HEK293T (cell line): ENCODE measurements at regions not wholly inside any gene's neighbourhood (a gene's known extent, or its start where the extent isn't known, plus 50 kb on each side); places are given as distances from the start of the nearest gene placed in this dataset.

Source experiments
- FOXK2 ChIP-seq: fragments of 450-650 bp; IDR thresholded peaks from 2 replicates; pipeline ENCODE4 v1.6.1; 2016; ENCODE audit warnings: mild to moderate bottlenecking
- HDGF ChIP-seq: fragments of 450-650 bp; IDR thresholded peaks from 2 replicates; pipeline ENCODE4 v1.6.1; 2017; ENCODE audit warnings: antibody characterized with exemption, borderline replicate concordance
- SUZ12 ChIP-seq: fragments of 450-650 bp; IDR thresholded peaks from 2 replicates; pipeline ENCODE4 v1.6.1; 2016; ENCODE audit warnings: mild to moderate bottlenecking

DNA sequence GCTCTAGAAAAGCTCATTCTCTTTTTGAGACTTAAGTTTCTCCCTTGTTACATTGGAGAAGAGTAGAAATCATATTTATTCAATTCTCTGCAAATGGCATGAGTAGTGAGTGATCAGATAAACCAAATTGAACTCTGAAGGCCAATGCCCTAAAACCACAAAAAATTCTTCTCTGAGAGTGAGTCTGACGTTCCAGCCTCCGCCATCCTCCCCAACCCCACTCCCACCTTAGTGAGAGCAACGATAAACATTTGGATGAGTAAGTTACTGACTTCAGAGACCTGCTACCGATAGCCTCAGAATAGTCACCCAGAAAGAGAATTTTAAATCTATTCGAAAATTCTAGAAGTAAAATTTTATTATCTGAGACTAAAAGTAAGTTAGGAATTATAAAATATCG lies 94.6 kb downstream of the TFAP2A start:
- TF ChIP-seq FOXK2 (no peak), SUZ12 (no peak), HDGF (no peak)
